H1 (cell line): ENCODE measurements at regions not wholly inside any gene's neighbourhood (a gene's known extent, or its start where the extent isn't known, plus 50 kb on each side); places are given as distances from the start of the nearest gene placed in this dataset.

Experiments used
- CTCF ChIA-PET: fragments of 300-600 bp; sonication (Branson Sonifier 250); formaldehyde crosslinking; loops from one replicate; lab custom pipeline; 2021; ENCODE audit not compliant: partially characterized antibody; lab: Charles Lee
- POLR2A ChIA-PET: fragments of 300-600 bp; sonication (Branson Sonifier 250); formaldehyde crosslinking; loops from one replicate; lab custom pipeline; 2021; ENCODE audit warnings: inconsistent platforms; ENCODE audit not compliant: partially characterized antibody; lab: Charles Lee
- DNase-seq, 2 experiments: peaks; one replicate each; pipeline versions ENCODE4 v3.0.0 to v3.0.0-alpha.2; 2010 to 2022; ENCODE audit warnings: low spot score in 2 of 2, low read depth in 1 of 2, mixed read lengths in 1 of 2
- FAIRE-seq: peaks from 2 replicates; lab custom pipeline; 2011; peaks lifted over from hg19 to GRCh38; lab: Jason Lieb, UNC
- H2AFZ ChIP-seq: 2 replicates; pipeline ENCODE4 v1.8.1; 2012; ENCODE audit warnings: low read length, inconsistent platforms
- H2AK5ac ChIP-seq: 2 replicates; pipeline ENCODE4 v1.6.1; 2013; ENCODE audit warnings: low read depth, low read length
- H2BK120ac ChIP-seq: replicated peaks from 2 replicates; pipeline ENCODE3; 2013; ENCODE audit warnings: low read depth, low read length, inconsistent platforms
- H2BK12ac ChIP-seq: 2 replicates; pipeline ENCODE4 v1.6.1; 2013; ENCODE audit warnings: low read depth, low read length
- H2BK15ac ChIP-seq: 2 replicates; pipeline ENCODE4 v1.6.1; 2013; ENCODE audit warnings: low read length
- H2BK20ac ChIP-seq: 2 replicates; pipeline ENCODE4 v1.6.1; 2013; ENCODE audit warnings: low read length
- H2BK5ac ChIP-seq: 2 replicates; pipeline ENCODE4 v1.6.1; 2013; ENCODE audit warnings: low read depth, low read length
- H3K14ac ChIP-seq: 2 replicates; pipeline ENCODE4 v1.6.1; 2013; ENCODE audit warnings: inconsistent platforms; ENCODE audit not compliant: insufficient read length
- H3K18ac ChIP-seq: 2 replicates; pipeline ENCODE4 v1.6.1; 2013; ENCODE audit warnings: low read length; ENCODE audit errors: extremely low read depth
- H3K23ac ChIP-seq: 2 replicates; pipeline ENCODE4 v1.6.1; 2013; ENCODE audit warnings: inconsistent platforms; ENCODE audit not compliant: insufficient read length
- H3K23me2 ChIP-seq: 2 replicates; pipeline ENCODE4 v1.6.1; 2013; ENCODE audit warnings: low read depth, low read length
- H3K27ac ChIP-seq: 2 replicates; pipeline ENCODE4 v1.6.1; 2011; ENCODE audit warnings: low read depth, low read length, inconsistent platforms
- H3K27me3 ChIP-seq, 4 experiments: replicated peaks in 1 of 4; 1 replicate in 1 of 4; 2 replicates in 3 of 4; pipeline versions ENCODE4 v1.6.1 to v1.8.1; 2011 to 2013; ENCODE audit warnings: low read length in 3 of 4, mild to moderate bottlenecking in 3 of 4, inconsistent platforms in 2 of 4, mixed read lengths in 2 of 4, moderate library complexity in 1 of 4; ENCODE audit not compliant: control insufficient read depth in 3 of 4, insufficient read depth in 3 of 4; ENCODE audit errors: extremely low read depth in 1 of 4
- H3K36me3 ChIP-seq, 4 experiments: 2 replicates each; pipeline versions ENCODE4 v1.6.1 to v1.8.1; 2011 to 2013; ENCODE audit warnings: mild to moderate bottlenecking in 4 of 4, low read length in 3 of 4, moderate library complexity in 2 of 4, control low read depth in 1 of 4, inconsistent platforms in 1 of 4; ENCODE audit not compliant: insufficient read depth in 4 of 4, control insufficient read depth in 2 of 4
- H3K4ac ChIP-seq: replicated peaks from 2 replicates; pipeline ENCODE3; 2013; ENCODE audit warnings: low read length, low read depth, mixed read lengths, inconsistent platforms; ENCODE audit not compliant: insufficient read length
- H3K4me1 ChIP-seq, 4 experiments: replicated peaks in 1 of 4; 1 replicate in 1 of 4; 2 replicates in 3 of 4; pipeline versions ENCODE4 v1.6.1 to v1.8.1; 2011 to 2013; ENCODE audit warnings: low read length in 3 of 4, inconsistent platforms in 2 of 4, mixed read lengths in 1 of 4; ENCODE audit not compliant: insufficient read depth in 4 of 4, control insufficient read depth in 3 of 4
- H3K4me2 ChIP-seq, 2 experiments: 2 replicates each; pipeline versions ENCODE4 v1.6.1 to v1.8.1; 2011 to 2013; ENCODE audit warnings: low read depth in 2 of 2, low read length in 2 of 2, control low read depth in 1 of 2, inconsistent platforms in 1 of 2, mild to moderate bottlenecking in 1 of 2; ENCODE audit not compliant: insufficient read depth in 1 of 2
- H3K4me3 ChIP-seq, 4 experiments: fragments of 200-600, 300-600 bp in 1 of 4; sonication (generic), shearing (Covaris generic), sonication (Bioruptor Twin) in 1 of 4; 2 replicates each; pipeline versions ENCODE4 v1.5.1 to v1.8.1; 2011 to 2016; ENCODE audit warnings: low read length in 4 of 4, low read depth in 3 of 4, control low read depth in 2 of 4, inconsistent platforms in 2 of 4, mild to moderate bottlenecking in 2 of 4, mixed read lengths in 1 of 4, moderate library complexity in 1 of 4; ENCODE audit not compliant: insufficient read depth in 2 of 4; ENCODE audit errors: extremely low read depth in 1 of 4
- H3K56ac ChIP-seq: replicated peaks from 2 replicates; pipeline ENCODE3; 2013; ENCODE audit warnings: low read depth, mild to moderate bottlenecking, mixed read lengths, low read length, inconsistent platforms; ENCODE audit not compliant: insufficient read length
- H3K79me1 ChIP-seq: 2 replicates; pipeline ENCODE4 v1.6.1; 2013; ENCODE audit warnings: low read depth, low read length, control low read depth
- H3K79me2 ChIP-seq, 2 experiments: 2 replicates each; pipeline versions ENCODE4 v1.6.1 to v1.8.1; 2012 to 2013; ENCODE audit warnings: low read length in 2 of 2, mild to moderate bottlenecking in 2 of 2, inconsistent platforms in 1 of 2; ENCODE audit not compliant: insufficient read depth in 2 of 2, control insufficient read depth in 1 of 2
- H3K9ac ChIP-seq, 4 experiments: replicated peaks in 1 of 4; 1 replicate in 1 of 4; 2 replicates in 3 of 4; pipeline versions ENCODE4 v1.6.1 to v1.8.1; 2011 to 2013; ENCODE audit warnings: low read depth in 3 of 4, low read length in 3 of 4, control low read depth in 2 of 4, mild to moderate bottlenecking in 2 of 4, moderate library complexity in 2 of 4, inconsistent platforms in 1 of 4; ENCODE audit errors: extremely low read depth in 1 of 4
- H3K9me3 ChIP-seq, 2 experiments: 2 replicates each; pipeline versions ENCODE4 v1.6.1 to v1.8.1; 2012 to 2013; ENCODE audit warnings: mild to moderate bottlenecking in 2 of 2, moderate library complexity in 2 of 2, control low read depth in 1 of 2, inconsistent platforms in 1 of 2, low read depth in 1 of 2, low read length in 1 of 2, mixed read lengths in 1 of 2; ENCODE audit not compliant: insufficient read depth in 2 of 2
- H4K20me1 ChIP-seq, 2 experiments: replicated peaks in 1 of 2; 2 replicates each; pipeline versions ENCODE3 to v1.8.1; 2011 to 2013; ENCODE audit warnings: inconsistent platforms in 2 of 2, low read length in 2 of 2, mild to moderate bottlenecking in 1 of 2; ENCODE audit not compliant: insufficient read depth in 2 of 2, control insufficient read depth in 1 of 2
- H4K5ac ChIP-seq: 2 replicates; pipeline ENCODE4 v1.6.1; 2013; ENCODE audit warnings: low read length, low read depth, mixed read lengths, inconsistent platforms; ENCODE audit not compliant: insufficient read length
- H4K8ac ChIP-seq: 2 replicates; pipeline ENCODE4 v1.8.0; 2013; ENCODE audit warnings: mild to moderate bottlenecking, moderate library complexity, low read length, inconsistent platforms; ENCODE audit not compliant: insufficient read depth; ENCODE audit errors: extremely low read depth
- H4K91ac ChIP-seq: replicated peaks from 2 replicates; pipeline ENCODE3; 2013; ENCODE audit warnings: low read length, mixed read lengths, inconsistent platforms; ENCODE audit not compliant: insufficient read length
- CBX8 ChIP-seq: fragments of 300-800, 300-1000 bp; sonication (generic); IDR thresholded peaks from 2 replicates; pipeline ENCODE4 v1.7.1; 2016; ENCODE audit warnings: low read depth, low read length, borderline replicate concordance
- GTF2F1 ChIP-seq: IDR thresholded peaks from 2 replicates; pipeline ENCODE4 v1.6.1; 2012; ENCODE audit warnings: low read depth, low read length, improper control_type of control experiment, borderline replicate concordance
- HDAC2 ChIP-seq, 2 experiments: fragments of 300-600 bp in 1 of 2; sonication (generic) in 1 of 2; IDR thresholded peaks; 2 replicates each; pipeline ENCODE4 v1.6.1; 2011 to 2012; ENCODE audit warnings: low read depth in 2 of 2, low read length in 2 of 2, mild to moderate bottlenecking in 2 of 2, moderate library complexity in 2 of 2, borderline replicate concordance in 1 of 2, inconsistent platforms in 1 of 2
- KDM1A ChIP-seq: fragments of 200-600, 300-600 bp; sonication (generic); IDR thresholded peaks from 2 replicates; pipeline ENCODE4 v1.7.1; 2016; ENCODE audit warnings: mild to moderate bottlenecking, low read length, borderline replicate concordance
- NANOG ChIP-seq: IDR thresholded peaks from 2 replicates; pipeline ENCODE4 v1.6.1; 2011; ENCODE audit warnings: low read length, low read depth, mild to moderate bottlenecking, inconsistent platforms; ENCODE audit not compliant: insufficient read depth, poor library complexity, severe bottlenecking
- POLR2A ChIP-seq, 2 experiments: IDR thresholded peaks; 1 replicate in 1 of 2; 2 replicates in 1 of 2; pipeline ENCODE4 v1.6.1; 2011; ENCODE audit warnings: low read depth in 2 of 2, low read length in 2 of 2, mild to moderate bottlenecking in 2 of 2; ENCODE audit errors: control extremely low read depth in 1 of 2
- RAD21 ChIP-seq, 2 experiments: IDR thresholded peaks in 1 of 2; conservative IDR thresholded peaks in 1 of 2; 2 replicates each; pipeline ENCODE4 v1.6.1; 2011; ENCODE audit warnings: low read depth in 2 of 2, low read length in 2 of 2, improper control_type of control experiment in 1 of 2, inconsistent platforms in 1 of 2, mild to moderate bottlenecking in 1 of 2, moderate library complexity in 1 of 2
- SIRT6 ChIP-seq: IDR thresholded peaks from one replicate; pipeline ENCODE4 v1.7.1; 2012; ENCODE audit warnings: low read length, inconsistent platforms
- SP1 ChIP-seq: IDR thresholded peaks from 2 replicates; pipeline ENCODE4 v1.6.1; 2011; ENCODE audit warnings: low read depth, low read length
- SP4 ChIP-seq: IDR thresholded peaks from 2 replicates; pipeline ENCODE4 v1.6.1; 2012; ENCODE audit warnings: low read length, inconsistent platforms
- TAF1 ChIP-seq: IDR thresholded peaks from 2 replicates; pipeline ENCODE4 v1.6.1; 2011; ENCODE audit warnings: mild to moderate bottlenecking, low read depth, low read length
- USF2 ChIP-seq: IDR thresholded peaks from 2 replicates; pipeline ENCODE4 v1.6.1; 2011; ENCODE audit warnings: low read length, improper control_type of control experiment
- ZNF274 ChIP-seq: IDR thresholded peaks from 2 replicates; pipeline ENCODE4 v1.7.0; 2012; ENCODE audit warnings: low read length, borderline replicate concordance; ENCODE audit errors: extremely low read depth
- WGBS, 2 experiments: shearing (Covaris generic) in 1 of 2; methylation state at CpG; one replicate each; pipeline versions ENCODE4 v1.1.6 to v1.1.7; 2013 to 2015; ENCODE audit warnings: low lambda C conversion rate in 2 of 2, mixed read lengths in 2 of 2, inconsistent platforms in 1 of 2, low coverage in 1 of 2, missing lambda C conversion rate in 1 of 2; ENCODE audit not compliant: insufficient replicate concordance in 2 of 2, insufficient coverage in 1 of 2, insufficient read length in 1 of 2; ENCODE audit errors: extremely low coverage in 1 of 2, missing lambda C conversion rate in 1 of 2; 5-methylcytosine and 5-hydroxymethylcytosine counted together

- CTCF ChIA-PET, result no interaction called here
- WGBS, 2 experiments, result 77% methylated on average over 7 of the region's 7 CpGs; no CpG with 5 or more reads in 1 of the 2 experiments
- H2BK15ac ChIP-seq, result no peak overlapping the region
- no peak overlapping the region for H3K4me2 ChIP-seq
- H4K20me1 ChIP-seq, result peaks cover 0 to 3% of the 10 kb centered on the region in 2 experiments
- DNase-seq (no peak), FAIRE-seq (no peak)
- H3K56ac ChIP-seq, result no peak overlapping the region
- POLR2A ChIA-PET, result no interaction called here
- H4K8ac ChIP-seq, result no peak overlapping the region
- no peaks in the 10 kb centered on the region for H3K79me1 ChIP-seq
- no peak overlapping the region for H3K23ac ChIP-seq
- H3K27me3 ChIP-seq, result no peaks in the 10 kb centered on the region
- peaks cover 10 to 12% of the 10 kb centered on the region in 2 experiments for H3K9me3 ChIP-seq
- no peak overlapping the region for H3K4ac ChIP-seq
- no peak overlapping the region for H3K27ac ChIP-seq
- H3K23me2 ChIP-seq, result peaks cover 3% of the 10 kb centered on the region; the same call in 1 of the 2 replicates
- no peak overlapping the region for H2AFZ ChIP-seq
- no peak overlapping the region for H2AK5ac ChIP-seq
- H2BK5ac ChIP-seq, result no peak overlapping the region
- no peak overlapping the region for H2BK12ac ChIP-seq
- H3K79me2 ChIP-seq, result no peaks in the 10 kb centered on the region
- H3K14ac ChIP-seq, result no peak overlapping the region
- no peak overlapping the region for H2BK20ac ChIP-seq
- no peak overlapping the region for H3K18ac ChIP-seq
- H4K91ac ChIP-seq, result no peak overlapping the region
- no peak overlapping the region for H4K5ac ChIP-seq
- H3K4me3 ChIP-seq, result no peak overlapping the region
- no peaks in the 10 kb centered on the region for H3K4me1 ChIP-seq
- peaks cover 0 to 2% (median 0%) of the 10 kb centered on the region in 4 experiments; a peak in 1 of 8 replicates for H3K36me3 ChIP-seq
- H2BK120ac ChIP-seq, result no peak overlapping the region
- H3K9ac ChIP-seq, result no peak overlapping the region
- TF ChIP-seq SP1, result no peak
- TF ChIP-seq HDAC2 (IDR thresholded peaks at IDR 0.05; ENCODE audit: borderline replicate concordance in 1 of 2, low read depth in 2 of 2, low read length in 2 of 2), result no peak
- TF ChIP-seq RAD21 (IDR thresholded peaks at IDR 0.05 in 1 of 2, conservative IDR thresholded peaks at IDR 0.05 in 1 of 2; ENCODE audit: low read depth in 2 of 2, low read length in 2 of 2), result no peak
- no peak for TF ChIP-seq ZNF274
- TF ChIP-seq POLR2A (IDR thresholded peaks at IDR 0.05; ENCODE audit: control extremely low read depth in 1 of 2, low read depth in 2 of 2, low read length in 2 of 2), result no peak
- no peak for TF ChIP-seq USF2
- no peak for TF ChIP-seq NANOG
- no peak for TF ChIP-seq SIRT6
- TF ChIP-seq CBX8, result no peak
- no peak for TF ChIP-seq KDM1A
- no peak for TF ChIP-seq GTF2F1
- TF ChIP-seq TAF1, result no peak
- no peak for TF ChIP-seq SP4
These were observed 339.3 kb downstream of the DRD1 start for GRCh38 chr5:175104677-175105076.
